ENCODE measurements at regions not wholly inside any gene's neighbourhood (a gene's known extent, or its start where the extent isn't known, plus 50 kb on each side); places are given as distances from the start of the nearest gene placed in this dataset.

DNA sequence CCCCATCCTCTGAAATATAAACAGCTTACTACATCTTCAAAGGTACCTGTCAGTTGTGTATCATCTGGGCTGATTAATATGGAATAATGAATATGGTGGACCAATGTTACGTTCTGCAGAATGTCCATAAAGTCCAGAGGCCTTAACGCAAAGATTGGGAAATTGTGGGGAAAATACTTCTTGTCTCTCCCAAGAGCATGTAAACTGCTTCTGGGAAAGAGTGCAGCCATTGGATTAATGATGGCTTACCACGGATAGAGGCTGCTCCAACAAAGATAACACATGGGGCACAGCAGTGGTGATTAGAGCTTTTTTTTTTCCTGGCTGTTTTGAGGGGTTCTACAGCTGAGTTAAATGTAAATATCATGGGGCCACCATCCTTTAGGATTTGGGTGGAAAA, 340.4 kb upstream of the AKR1E2 start:
- Histone ChIP-seq H2BK120ac (ENCODE audit: low read depth, low read length, poor library complexity, severe bottlenecking) (no peak overlapping the region), H3K27ac (ENCODE audit: insufficient read length, low read depth, low read length) (no peak overlapping the region), H3K18ac (ENCODE audit: insufficient read length, low read depth, low read length) (no peak overlapping the region), H2BK15ac (ENCODE audit: low read depth, low read length) (no peak overlapping the region), H3K79me1 (ENCODE audit: insufficient read depth, low read depth, low read length, poor library complexity, severe bottlenecking) (no peaks in the 10 kb centered on the region), H4K5ac (ENCODE audit: insufficient read length, low read depth, low read length) (no peak overlapping the region), H4K8ac (replicated peaks; ENCODE audit: insufficient read length, low read depth, low read length) (no peak overlapping the region), H3K9me3 (ENCODE audit: control insufficient read depth, low read depth, low read length) (no peaks in the 10 kb centered on the region), H3K56ac (ENCODE audit: insufficient read length, low read depth, low read length) (no peak overlapping the region), H3T11ph (ENCODE audit: low read length) (no peak overlapping the region), H3K14ac (ENCODE audit: insufficient read depth, low read length) (no peak overlapping the region), H4K20me1 (ENCODE audit: control insufficient read depth, insufficient read depth, insufficient read length) (no peaks in the 10 kb centered on the region), H2AFZ (ENCODE audit: low read length) (no peak overlapping the region), H3K27me3 (ENCODE audit: insufficient read depth, low read length) (no peaks in the 10 kb centered on the region), H2BK5ac (ENCODE audit: insufficient read length, low read length) (no peak overlapping the region), H4K91ac (ENCODE audit: insufficient read length, low read depth, low read length) (no peak overlapping the region), H3K23ac (ENCODE audit: insufficient read length, low read depth, low read length) (no peak overlapping the region), H3K4me1 (ENCODE audit: insufficient read depth, low read length) (peaks cover 3% of the 10 kb centered on the region; the same call in 1 of the 2 replicates), H2BK12ac (ENCODE audit: insufficient read length, low read depth, low read length) (no peak overlapping the region), H2BK20ac (ENCODE audit: low read depth, low read length, poor library complexity, severe bottlenecking) (no peak overlapping the region), H3K4ac (ENCODE audit: low read depth, low read length) (no peak overlapping the region), H3K4me2 (ENCODE audit: insufficient read depth, insufficient read length, low read length) (no peak overlapping the region), H3K23me2 (ENCODE audit: insufficient read length, low read depth, low read length, poor library complexity, severe bottlenecking) (no peaks in the 10 kb centered on the region), H3K9ac (ENCODE audit: extremely low read depth, insufficient read length, low read length) (no peak overlapping the region), H3K79me2 (ENCODE audit: insufficient read depth, low read length) (no peaks in the 10 kb centered on the region), H2AK5ac (ENCODE audit: insufficient read length, low read length) (no peak overlapping the region)
- H3K27ac Mint-ChIP-seq = no peak overlapping the region
- H3K27me3 Mint-ChIP-seq (ENCODE audit: low read depth) = peaks cover 2% of the 10 kb centered on the region; the same call in 1 of the 2 replicates
- no peaks in the 10 kb centered on the region for H3K9me3 Mint-ChIP-seq
- DNase-seq = no peak
- TF ChIP-seq CTCF (conservative IDR thresholded peaks at IDR 0.05) = no peak
- H3K36me3 Mint-ChIP-seq (ENCODE audit: insufficient read depth in 1 of 3, low read depth in 3 of 3) = no peaks in the 10 kb centered on the region
- peaks cover 3 to 17% of the 10 kb centered on the region in 2 experiments for H3K4me1 Mint-ChIP-seq
- H3K4me3 Mint-ChIP-seq = no peak overlapping the region
- WGBS (ENCODE audit: extremely low coverage, insufficient read length, low lambda C conversion rate) = no CpG with 5 or more reads among the region's 3 CpGs
